ENCODE measurements at regions not wholly inside any gene's neighbourhood (a gene's known extent, or its start where the extent isn't known, plus 50 kb on each side); places are given as distances from the start of the nearest gene placed in this dataset.

GRCh38 chr6:14243597-14243996, 126.0 kb downstream of the CD83 start:
- no peak for TF ChIP-seq ZNF114 (CRISPR knock-in tag; IDR thresholded peaks at IDR 0.05)
- Histone ChIP-seq H4K20me1 (replicated peaks; ENCODE audit: insufficient read depth) (no peaks in the 10 kb centered on the region), H3K27ac (ENCODE audit: low read depth) (no peak overlapping the region), H3K27me3 (ENCODE audit: insufficient read depth) (no peaks in the 10 kb centered on the region), H3K4me2 (no peak overlapping the region), H3K4me1 (ENCODE audit: insufficient read depth) (peaks cover 9% of the 10 kb centered on the region; the same call in 1 of the 2 replicates), H3K36me3 (ENCODE audit: insufficient read depth) (0 out of 2 replicates have a peak, but pooled peaks cover 3% of the 10 kb centered on the region), H3K79me2 (replicated peaks; ENCODE audit: insufficient read depth) (no peaks in the 10 kb centered on the region), H3K4me3 (no peak overlapping the region), H2AFZ (0 out of 2 replicates have a peak overlapping the region, but pooled peaks have one; percentile 39), H3K9me2 (ENCODE audit: insufficient read depth) (peaks cover 6% of the 10 kb centered on the region; the same call in 1 of the 2 replicates), H3F3A (replicated peaks; ENCODE audit: low read depth) (no peaks in the 10 kb centered on the region)
- Mint-ChIP-seq H3K9me3 (peaks cover 10% of the 10 kb centered on the region; the same call in 2 of the 3 replicates), H3K36me3 (ENCODE audit: low read depth) (peaks cover 9% of the 10 kb centered on the region; the same call in 1 of the 3 replicates), H3K27me3 (ENCODE audit: insufficient read depth, low read depth, poor library complexity) (peaks cover 4% of the 10 kb centered on the region), H3K4me1 (peaks cover 9% of the 10 kb centered on the region), H3K27ac (no peak overlapping the region), H3K4me3 (no peak overlapping the region)
- no peak for ATAC-seq
- DNase-seq (ENCODE audit: low spot score) = no peak

- Histone ChIP-seq H2AFZ (no peak overlapping the region), H3K4me1 (ENCODE audit: insufficient read depth) (peaks cover 9% of the 10 kb centered on the region; the same call in 1 of the 2 replicates), H3K27me3 (ENCODE audit: insufficient read depth) (no peaks in the 10 kb centered on the region), H3K79me2 (replicated peaks; ENCODE audit: insufficient read depth) (no peaks in the 10 kb centered on the region), H3K4me3 (no peak overlapping the region), H3K27ac (ENCODE audit: low read depth) (no peak overlapping the region), H3K36me3 (ENCODE audit: insufficient read depth) (0 out of 2 replicates have a peak, but pooled peaks cover 3% of the 10 kb centered on the region), H3F3A (replicated peaks; ENCODE audit: low read depth) (no peaks in the 10 kb centered on the region), H3K9me2 (ENCODE audit: insufficient read depth) (peaks cover 2% of the 10 kb centered on the region; the same call in 1 of the 2 replicates), H3K4me2 (no peak overlapping the region), H4K20me1 (replicated peaks; ENCODE audit: insufficient read depth) (no peaks in the 10 kb centered on the region)
- Mint-ChIP-seq H3K27ac (no peak overlapping the region), H3K36me3 (ENCODE audit: low read depth) (no peaks in the 10 kb centered on the region), H3K27me3 (ENCODE audit: insufficient read depth, low read depth, poor library complexity) (no peaks in the 10 kb centered on the region), H3K9me3 (peaks cover 4% of the 10 kb centered on the region; the same call in 2 of the 3 replicates), H3K4me3 (no peak overlapping the region), H3K4me1 (peaks cover 9% of the 10 kb centered on the region)
- no peak for DNase-seq (ENCODE audit: low spot score)
- ATAC-seq = no peak
- TF ChIP-seq NANOG (IDR thresholded peaks at IDR 0.05; ENCODE audit: borderline replicate concordance) = no peak
- no peak for TF ChIP-seq ETS1 (IDR thresholded peaks at IDR 0.05)
- no peak for TF ChIP-seq ZNF462 (CRISPR knock-in tag; IDR thresholded peaks at IDR 0.05)
- no peak for TF ChIP-seq CREB1 (CRISPR knock-in tag; IDR thresholded peaks at IDR 0.05; ENCODE audit: low read depth)
- no peak for TF ChIP-seq CTCF (conservative IDR thresholded peaks at IDR 0.05; ENCODE audit: low read depth in 2 of 2)
- TF ChIP-seq EZH2 (IDR thresholded peaks at IDR 0.05; ENCODE audit: low read depth, unreplicated experiment) = no peak
- TF ChIP-seq ZNF331 (CRISPR knock-in tag; IDR thresholded peaks at IDR 0.05; ENCODE audit: low read depth) = no peak
- TF ChIP-seq POLR2AphosphoS5 (IDR thresholded peaks at IDR 0.05; ENCODE audit: low read depth) = no peak
- TF ChIP-seq EZH2phosphoT487 (IDR thresholded peaks at IDR 0.05; ENCODE audit: unreplicated experiment) = no peak
- no peak for TF ChIP-seq ZNF114 (CRISPR knock-in tag; IDR thresholded peaks at IDR 0.05)
- no peak for TF ChIP-seq STAT1 (IDR thresholded peaks at IDR 0.05; ENCODE audit: unreplicated experiment)
- TF ChIP-seq JUNB (IDR thresholded peaks at IDR 0.05; ENCODE audit: unreplicated experiment) = no peak
These were observed 129.3 kb downstream of the CD83 start for GRCh38 chr6:14246876-14247275.
